Neural cell (in vitro differentiated cells): ENCODE measurements at regions not wholly inside any gene's neighbourhood (a gene's known extent, or its start where the extent isn't known, plus 50 kb on each side); places are given as distances from the start of the nearest gene placed in this dataset.

Experiments
- H2AFZ ChIP-seq: fragments of 200-600, 300-800 bp; sonication (generic), shearing (Covaris generic); 2 replicates; pipeline ENCODE4 v1.6.0; 2014; ENCODE audit warnings: low read depth, mild to moderate bottlenecking, antibody characterized with exemption, low read length, moderate library complexity
- H3F3A ChIP-seq: fragments of 200-600 bp; shearing (Covaris generic); 2 replicates; pipeline ENCODE4 v1.6.1; 2016; ENCODE audit warnings: mild to moderate bottlenecking, moderate library complexity, mixed read lengths, antibody characterized with exemption, low read length; ENCODE audit not compliant: insufficient read depth, poor library complexity, severe bottlenecking
- H3K27ac ChIP-seq: fragments of 200-600, 300-800 bp; sonication (generic), shearing (Covaris generic); 2 replicates; pipeline ENCODE4 v1.5.1; 2014; ENCODE audit warnings: mild to moderate bottlenecking, low read length, moderate library complexity
- H3K27me3 ChIP-seq: fragments of 300-800, 200-600 bp; sonication (generic), shearing (Covaris generic); 2 replicates; pipeline ENCODE4 v1.6.0; 2014; ENCODE audit warnings: mild to moderate bottlenecking, low read depth, low read length, moderate library complexity; ENCODE audit not compliant: insufficient read depth
- H3K36me3 ChIP-seq: fragments of 300-800, 200-600 bp; sonication (generic), shearing (Covaris generic); 2 replicates; pipeline ENCODE4 v1.5.1; 2014; ENCODE audit warnings: mild to moderate bottlenecking, antibody characterized with exemption, low read length, moderate library complexity; ENCODE audit not compliant: insufficient read depth
- H3K4me2 ChIP-seq: fragments of 300-800, 200-600 bp; sonication (generic), shearing (Covaris generic); 2 replicates; pipeline ENCODE4 v1.6.0; 2014; ENCODE audit warnings: mild to moderate bottlenecking, low read length
- H3K4me3 ChIP-seq: fragments of 300-800, 200-600 bp; sonication (generic), shearing (Covaris generic); 2 replicates; pipeline ENCODE4 v1.5.1; 2014; ENCODE audit warnings: mild to moderate bottlenecking, low read length, moderate library complexity
- H3K79me2 ChIP-seq: fragments of 200-600 bp; shearing (Covaris generic); replicated peaks from 2 replicates; pipeline ENCODE4 v1.6.0; 2014; ENCODE audit warnings: mild to moderate bottlenecking, low read length, moderate library complexity; ENCODE audit not compliant: insufficient read depth
- H3K9ac ChIP-seq: fragments of 300-800, 200-600 bp; sonication (generic), shearing (Covaris generic); 2 replicates; pipeline ENCODE4 v1.6.1; 2016; ENCODE audit warnings: mild to moderate bottlenecking, low read length, mixed read lengths
- H3K9me2 ChIP-seq: fragments of 200-600 bp; shearing (Covaris generic); 2 replicates; pipeline ENCODE4 v1.6.1; 2016; ENCODE audit warnings: mild to moderate bottlenecking, low read length, mixed read lengths; ENCODE audit not compliant: insufficient read depth
- H3K9me3 ChIP-seq: fragments of 200-600, 300-800 bp; sonication (generic), shearing (Covaris generic); 2 replicates; pipeline ENCODE4 v1.6.1; 2016; ENCODE audit warnings: mild to moderate bottlenecking, mixed run types, low read length, moderate library complexity, mixed read lengths
- H4K20me1 ChIP-seq: fragments of 200-600 bp; shearing (Covaris generic); 2 replicates; pipeline ENCODE4 v1.6.1; 2016; ENCODE audit warnings: mild to moderate bottlenecking, mixed run types; ENCODE audit not compliant: insufficient read depth
- CTCF ChIP-seq: fragments of 450-650 bp; IDR thresholded peaks from 2 replicates; pipeline ENCODE4 v1.5.1; 2014; ENCODE audit warnings: antibody characterized with exemption, mild to moderate bottlenecking, moderate library complexity; ENCODE audit not compliant: poor library complexity, severe bottlenecking
- EP300 ChIP-seq: fragments of 450-650 bp; conservative IDR thresholded peaks from 2 replicates; pipeline ENCODE4 v1.6.1; 2014; ENCODE audit warnings: antibody characterized with exemption, mild to moderate bottlenecking, moderate library complexity; ENCODE audit not compliant: poor library complexity, severe bottlenecking
- EZH2 ChIP-seq: fragments of 200-600, 300-800 bp; shearing (Covaris generic), sonication (generic); IDR thresholded peaks from 2 replicates; pipeline ENCODE4 v1.6.1; 2014; ENCODE audit warnings: antibody characterized with exemption, low read length, borderline replicate concordance, mild to moderate bottlenecking; ENCODE audit not compliant: insufficient read depth, poor library complexity, severe bottlenecking
- MXI1 ChIP-seq: fragments of 450-650 bp; conservative IDR thresholded peaks from 2 replicates; pipeline ENCODE4 v1.6.1; 2014; ENCODE audit warnings: antibody characterized with exemption, mild to moderate bottlenecking; ENCODE audit not compliant: poor library complexity, severe bottlenecking
- POLR2AphosphoS5 ChIP-seq: IDR thresholded peaks from 2 replicates; pipeline ENCODE4 v1.6.1; 2012
- RAD21 ChIP-seq: fragments of 450-650 bp; conservative IDR thresholded peaks from 2 replicates; pipeline ENCODE4 v1.6.1; 2014; ENCODE audit warnings: antibody characterized with exemption, mild to moderate bottlenecking, moderate library complexity
- REST ChIP-seq: IDR thresholded peaks from 2 replicates; pipeline ENCODE4 v1.6.1; 2012; ENCODE audit warnings: borderline replicate concordance
- SMC3 ChIP-seq: fragments of 450-650 bp; conservative IDR thresholded peaks from 2 replicates; pipeline ENCODE4 v1.6.1; 2014; ENCODE audit warnings: antibody characterized with exemption, mild to moderate bottlenecking, moderate library complexity; ENCODE audit not compliant: poor library complexity
- TAF1 ChIP-seq: IDR thresholded peaks from 2 replicates; pipeline ENCODE4 v1.6.1; 2012; ENCODE audit warnings: low read depth

GRCh38 chr20:7710440-7710839 lies 229.8 kb downstream of the HAO1 start:
- Histone ChIP-seq H3K9me3 (no peaks in the 10 kb centered on the region), H3K27ac (no peak overlapping the region), H3K36me3 (no peaks in the 10 kb centered on the region), H3K9ac (no peak overlapping the region), H4K20me1 (no peaks in the 10 kb centered on the region), H3K4me2 (no peak overlapping the region), H3K9me2 (no peaks in the 10 kb centered on the region), H3K79me2 (no peaks in the 10 kb centered on the region), H3K27me3 (no peaks in the 10 kb centered on the region), H3K4me3 (no peak overlapping the region), H3F3A (no peaks in the 10 kb centered on the region), H2AFZ (no peak overlapping the region)
- TF ChIP-seq POLR2AphosphoS5, result no peak
- TF ChIP-seq RAD21, result no peak
- no peak for TF ChIP-seq EP300
- TF ChIP-seq EZH2, result no peak
- TF ChIP-seq TAF1, result no peak
- no peak for TF ChIP-seq CTCF

GRCh38 chr20:7712661-7713060 lies 227.6 kb downstream of the HAO1 start:
- Histone ChIP-seq H3F3A (no peaks in the 10 kb centered on the region), H3K27me3 (no peaks in the 10 kb centered on the region), H4K20me1 (no peaks in the 10 kb centered on the region), H3K4me2 (no peak overlapping the region), H3K36me3 (no peaks in the 10 kb centered on the region), H2AFZ (no peak overlapping the region), H3K9ac (no peak overlapping the region), H3K9me2 (no peaks in the 10 kb centered on the region), H3K27ac (no peak overlapping the region), H3K79me2 (no peaks in the 10 kb centered on the region), H3K4me3 (no peak overlapping the region), H3K9me3 (no peaks in the 10 kb centered on the region)
- no peak for TF ChIP-seq RAD21
- TF ChIP-seq CTCF, result no peak
- TF ChIP-seq SMC3, result no peak
- no peak for TF ChIP-seq MXI1
- TF ChIP-seq EP300, result no peak
- TF ChIP-seq EZH2, result no peak
- no peak for TF ChIP-seq REST
- no peak for TF ChIP-seq TAF1
- TF ChIP-seq POLR2AphosphoS5, result no peak
